ENCODE measurements at regions not wholly inside any gene's neighbourhood (a gene's known extent, or its start where the extent isn't known, plus 50 kb on each side); places are given as distances from the start of the nearest gene placed in this dataset.
A peak's percentile ranks its signal among the peaks of the same experiment; 100 is the strongest.

DNA sequence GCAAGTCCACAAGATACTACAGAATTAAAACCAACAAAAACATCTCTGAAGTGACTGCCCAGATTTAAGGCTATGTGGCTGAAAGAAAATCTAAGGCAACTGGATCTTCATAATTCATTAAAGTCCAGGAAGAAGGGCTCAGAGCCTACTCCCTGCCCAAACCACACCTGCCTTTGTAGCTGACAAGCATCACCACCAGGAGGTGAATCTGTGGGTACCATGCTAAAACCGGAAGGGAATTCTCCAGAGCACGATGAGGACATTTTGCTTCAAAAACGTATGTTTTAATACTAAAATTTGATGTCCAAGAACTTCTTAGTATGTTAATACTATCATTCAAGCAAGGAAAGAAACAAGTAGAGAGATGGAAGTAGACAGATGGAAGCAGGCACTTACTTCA lies 495.9 kb upstream of the NECTIN3 start:
- H3K18ac ChIP-seq (ENCODE audit: insufficient read length, low read depth, low read length): no peak overlapping the region
- H3K14ac ChIP-seq (ENCODE audit: insufficient read depth, low read length): no peak overlapping the region
- no peak overlapping the region for H2BK20ac ChIP-seq (ENCODE audit: low read depth, low read length, poor library complexity, severe bottlenecking)
- H3T11ph ChIP-seq (ENCODE audit: low read length): no peak overlapping the region
- TF ChIP-seq, protein P1, sequence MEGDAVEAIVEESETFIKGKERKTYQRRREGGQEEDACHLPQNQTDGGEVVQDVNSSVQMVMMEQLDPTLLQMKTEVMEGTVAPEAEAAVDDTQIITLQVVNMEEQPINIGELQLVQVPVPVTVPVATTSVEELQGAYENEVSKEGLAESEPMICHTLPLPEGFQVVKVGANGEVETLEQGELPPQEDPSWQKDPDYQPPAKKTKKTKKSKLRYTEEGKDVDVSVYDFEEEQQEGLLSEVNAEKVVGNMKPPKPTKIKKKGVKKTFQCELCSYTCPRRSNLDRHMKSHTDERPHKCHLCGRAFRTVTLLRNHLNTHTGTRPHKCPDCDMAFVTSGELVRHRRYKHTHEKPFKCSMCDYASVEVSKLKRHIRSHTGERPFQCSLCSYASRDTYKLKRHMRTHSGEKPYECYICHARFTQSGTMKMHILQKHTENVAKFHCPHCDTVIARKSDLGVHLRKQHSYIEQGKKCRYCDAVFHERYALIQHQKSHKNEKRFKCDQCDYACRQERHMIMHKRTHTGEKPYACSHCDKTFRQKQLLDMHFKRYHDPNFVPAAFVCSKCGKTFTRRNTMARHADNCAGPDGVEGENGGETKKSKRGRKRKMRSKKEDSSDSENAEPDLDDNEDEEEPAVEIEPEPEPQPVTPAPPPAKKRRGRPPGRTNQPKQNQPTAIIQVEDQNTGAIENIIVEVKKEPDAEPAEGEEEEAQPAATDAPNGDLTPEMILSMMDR (conservative IDR thresholded peaks at IDR 0.05): peak; percentile 52
- no peaks in the 10 kb centered on the region for H3K27me3 ChIP-seq (ENCODE audit: insufficient read depth, low read length)
- H4K8ac ChIP-seq (replicated peaks; ENCODE audit: insufficient read length, low read depth, low read length): no peak overlapping the region
- H2BK15ac ChIP-seq (ENCODE audit: low read depth, low read length): no peak overlapping the region
- H3K9me3 ChIP-seq (ENCODE audit: control insufficient read depth, low read depth, low read length): no peaks in the 10 kb centered on the region
- Mint-ChIP-seq H3K9me3 (peaks cover 7 to 12% of the 10 kb centered on the region in 2 experiments), H3K4me1 (peaks cover 41 to 46% of the 10 kb centered on the region in 2 experiments), H3K27me3 (ENCODE audit: low read depth) (no peaks in the 10 kb centered on the region), H3K36me3 (ENCODE audit: insufficient read depth in 1 of 3, low read depth in 3 of 3) (peaks cover 10 to 18% (median 11%) of the 10 kb centered on the region in 3 experiments), H3K27ac (no peak overlapping the region), H3K4me3 (no peak overlapping the region)
- H2BK12ac ChIP-seq (ENCODE audit: insufficient read length, low read depth, low read length): no peak overlapping the region
- no peak overlapping the region for H3K23ac ChIP-seq (ENCODE audit: insufficient read length, low read depth, low read length)
- H4K20me1 ChIP-seq (ENCODE audit: control insufficient read depth, insufficient read depth, insufficient read length): no peaks in the 10 kb centered on the region
- H3K9ac ChIP-seq (ENCODE audit: extremely low read depth, insufficient read length, low read length): no peak overlapping the region
- no peaks in the 10 kb centered on the region for H3K79me2 ChIP-seq (ENCODE audit: insufficient read depth, low read length)
- WGBS (ENCODE audit: extremely low coverage, insufficient read length, low lambda C conversion rate): no CpG with 5 or more reads among the region's 3 CpGs
- H3K23me2 ChIP-seq (ENCODE audit: insufficient read length, low read depth, low read length, poor library complexity, severe bottlenecking): no peaks in the 10 kb centered on the region
- no peaks in the 10 kb centered on the region for H3K79me1 ChIP-seq (ENCODE audit: insufficient read depth, low read depth, low read length, poor library complexity, severe bottlenecking)
- H2BK5ac ChIP-seq (ENCODE audit: insufficient read length, low read length): no peak overlapping the region
- H3K4me1 ChIP-seq (ENCODE audit: insufficient read depth, low read length): peaks cover 2% of the 10 kb centered on the region; the same call in 1 of the 2 replicates
- H3K27ac ChIP-seq (ENCODE audit: insufficient read length, low read depth, low read length): no peak overlapping the region
- DNase-seq: peak; percentile 30
- no peak overlapping the region for H2AK5ac ChIP-seq (ENCODE audit: insufficient read length, low read length)
- no peak overlapping the region for H3K56ac ChIP-seq (ENCODE audit: insufficient read length, low read depth, low read length)
- no peak overlapping the region for H3K4ac ChIP-seq (ENCODE audit: low read depth, low read length)
- no peak overlapping the region for H3K4me2 ChIP-seq (ENCODE audit: insufficient read depth, insufficient read length, low read length)
- no peak overlapping the region for H2AFZ ChIP-seq (ENCODE audit: low read length)
- no peak overlapping the region for H4K91ac ChIP-seq (ENCODE audit: insufficient read length, low read depth, low read length)
- no peak overlapping the region for H2BK120ac ChIP-seq (ENCODE audit: low read depth, low read length, poor library complexity, severe bottlenecking)
- H4K5ac ChIP-seq (ENCODE audit: insufficient read length, low read depth, low read length): no peak overlapping the region

Data from H9 (cell line).